ENCODE measurements at regions not wholly inside any gene's neighbourhood (a gene's known extent, or its start where the extent isn't known, plus 50 kb on each side); places are given as distances from the start of the nearest gene placed in this dataset.

DNA sequence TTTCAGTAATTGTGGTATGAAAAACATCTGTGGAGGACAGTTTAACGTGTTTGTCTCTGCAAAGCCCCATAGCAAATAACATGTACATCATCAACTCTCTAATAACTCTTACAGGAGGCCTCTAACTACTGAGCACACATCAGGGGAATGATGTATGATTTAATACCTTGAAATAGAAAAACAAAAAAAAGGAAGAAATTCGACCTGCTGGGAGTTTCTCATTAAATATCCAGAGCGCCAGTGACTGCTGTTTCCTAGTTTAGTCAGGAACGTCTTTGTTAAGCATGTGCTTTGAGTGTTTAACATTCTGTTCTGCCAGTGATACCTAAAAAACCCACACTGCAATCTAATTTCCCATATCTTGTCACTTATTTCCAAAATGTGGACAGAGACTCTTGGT lies 235.4 kb downstream of the PCDH20 start:
- Histone ChIP-seq H3K9me3 (replicated peaks) (no peaks in the 10 kb centered on the region), H3K4me1 (no peaks in the 10 kb centered on the region), H3K36me3 (no peaks in the 10 kb centered on the region), H3K4me3 (no peak overlapping the region), H3K27me3 (no peaks in the 10 kb centered on the region), H3K27ac (no peak overlapping the region)
- DNase-seq, result no peak

DNA sequence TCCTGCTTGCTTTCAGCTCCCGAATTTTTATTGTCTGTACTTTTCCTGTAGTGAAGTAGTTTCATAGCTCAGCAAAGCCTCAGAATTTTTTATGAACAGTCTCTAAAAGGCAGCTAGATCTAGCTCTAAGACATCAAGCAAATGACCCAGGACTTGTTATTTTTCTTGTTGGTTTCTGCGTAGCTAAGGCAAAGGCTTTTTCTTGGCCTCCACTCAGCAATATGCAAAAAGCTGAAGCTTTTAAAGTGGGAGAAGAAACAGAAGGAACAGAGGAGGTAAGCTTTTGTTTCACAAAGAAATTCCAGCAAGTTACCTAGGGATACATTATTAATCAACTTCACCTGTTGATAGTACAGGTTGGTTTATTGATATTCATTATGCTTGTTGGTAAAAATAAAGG lies 235.9 kb downstream of the PCDH20 start:
- Histone ChIP-seq H3K27ac (no peak overlapping the region), H3K9me3 (replicated peaks) (no peaks in the 10 kb centered on the region), H3K4me1 (no peaks in the 10 kb centered on the region), H3K4me3 (no peak overlapping the region), H3K36me3 (no peaks in the 10 kb centered on the region), H3K27me3 (no peaks in the 10 kb centered on the region)
- no peak for DNase-seq

GRCh38 chr13:61170856-61171255 lies 244.8 kb downstream of the PCDH20 start:
- no peaks in the 10 kb centered on the region for H3K36me3 ChIP-seq
- no peak overlapping the region for H3K4me3 ChIP-seq
- no peaks in the 10 kb centered on the region for H3K9me3 ChIP-seq (replicated peaks)
- H3K27me3 ChIP-seq, result no peaks in the 10 kb centered on the region
- H3K27ac ChIP-seq, result no peak overlapping the region
- DNase-seq, result no peak
- no peaks in the 10 kb centered on the region for H3K4me1 ChIP-seq

DNA sequence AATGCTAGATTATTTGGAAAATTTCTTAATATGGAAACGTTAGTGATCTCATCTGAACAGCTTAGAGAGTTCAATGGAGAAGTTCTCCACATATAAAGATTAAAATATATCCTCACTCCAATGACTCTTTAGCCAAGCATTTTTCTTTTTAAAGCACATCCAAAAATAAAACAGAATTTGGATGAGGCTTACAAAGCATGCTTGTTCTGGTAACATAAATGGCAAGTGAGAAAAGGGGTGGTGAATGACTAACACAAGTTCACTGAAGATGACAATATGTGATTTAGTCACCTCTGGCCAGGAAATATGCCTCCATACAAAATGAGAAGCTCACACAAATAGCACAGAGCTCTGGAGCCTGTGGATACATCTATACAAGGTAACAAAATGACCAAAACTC lies 253.0 kb downstream of the PCDH20 start:
- Histone ChIP-seq H3K4me1 (no peaks in the 10 kb centered on the region), H3K27ac (no peak overlapping the region), H3K9me3 (replicated peaks) (no peaks in the 10 kb centered on the region), H3K27me3 (no peaks in the 10 kb centered on the region), H3K36me3 (no peaks in the 10 kb centered on the region), H3K4me3 (no peak overlapping the region)
- no peak for DNase-seq

- DNase-seq, result no peak
- Histone ChIP-seq H3K36me3 (no peaks in the 10 kb centered on the region), H3K27ac (no peak overlapping the region), H3K4me3 (no peak overlapping the region), H3K9me3 (replicated peaks) (no peaks in the 10 kb centered on the region), H3K4me1 (no peaks in the 10 kb centered on the region), H3K27me3 (no peaks in the 10 kb centered on the region)
These were observed 253.5 kb downstream of the PCDH20 start for GRCh38 chr13:61162106-61162505.

DNA sequence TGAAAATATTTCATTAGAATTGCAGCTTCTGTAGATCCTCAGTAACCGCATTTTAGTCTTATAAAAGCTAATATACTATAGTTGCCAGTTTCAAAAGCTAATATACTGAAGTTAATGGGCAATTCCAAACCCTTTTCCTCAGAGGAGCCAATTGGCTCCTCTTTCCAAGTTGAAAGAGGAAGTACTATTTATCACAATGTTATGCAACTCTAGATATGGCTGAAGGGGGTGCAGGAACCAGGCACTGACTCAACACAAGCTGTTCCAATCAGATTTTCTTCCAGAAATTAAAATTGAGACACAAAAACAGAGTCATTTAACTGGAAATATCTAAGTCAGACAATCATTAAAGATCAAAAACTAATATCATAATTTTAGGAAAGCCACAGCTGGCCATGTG lies 258.9 kb downstream of the PCDH20 start:
- Histone ChIP-seq H3K4me3 (no peak overlapping the region), H3K36me3 (no peaks in the 10 kb centered on the region), H3K27ac (no peak overlapping the region), H3K27me3 (no peaks in the 10 kb centered on the region), H3K9me3 (replicated peaks) (no peaks in the 10 kb centered on the region), H3K4me1 (no peaks in the 10 kb centered on the region)
- DNase-seq, result no peak

DNA sequence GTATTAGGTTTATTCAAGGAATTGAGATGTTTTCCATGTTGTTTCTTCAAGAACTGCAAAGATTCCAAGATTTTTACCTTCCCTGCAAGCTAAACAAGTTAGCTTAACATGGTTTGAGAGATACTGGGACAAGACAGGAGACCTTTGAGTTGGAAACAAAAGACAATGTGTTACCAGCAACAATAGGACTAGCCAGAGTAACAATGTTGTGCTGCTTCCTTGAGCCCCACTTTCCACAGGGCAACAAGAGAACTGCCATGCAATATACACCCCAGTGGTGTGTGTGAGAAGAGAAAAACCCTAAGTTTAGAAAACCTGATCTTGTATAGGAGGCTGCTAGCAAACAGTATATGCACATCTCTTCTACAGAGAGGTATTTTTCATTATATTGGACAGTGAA lies 264.6 kb downstream of the PCDH20 start:
- Histone ChIP-seq H3K27me3 (no peaks in the 10 kb centered on the region), H3K36me3 (no peaks in the 10 kb centered on the region), H3K4me3 (no peak overlapping the region), H3K27ac (no peak overlapping the region), H3K4me1 (peaks cover 9% of the 10 kb centered on the region), H3K9me3 (replicated peaks) (no peaks in the 10 kb centered on the region)
- DNase-seq, result no peak

GRCh38 chr13:61149331-61149730 lies 266.3 kb downstream of the PCDH20 start:
- no peak for DNase-seq
- Histone ChIP-seq H3K27me3 (no peaks in the 10 kb centered on the region), H3K36me3 (no peaks in the 10 kb centered on the region), H3K9me3 (replicated peaks) (no peaks in the 10 kb centered on the region), H3K4me1 (peaks cover 9% of the 10 kb centered on the region), H3K4me3 (no peak overlapping the region), H3K27ac (peak overlapping the region; percentile 14; the same call in 1 of the 2 replicates)

DNA sequence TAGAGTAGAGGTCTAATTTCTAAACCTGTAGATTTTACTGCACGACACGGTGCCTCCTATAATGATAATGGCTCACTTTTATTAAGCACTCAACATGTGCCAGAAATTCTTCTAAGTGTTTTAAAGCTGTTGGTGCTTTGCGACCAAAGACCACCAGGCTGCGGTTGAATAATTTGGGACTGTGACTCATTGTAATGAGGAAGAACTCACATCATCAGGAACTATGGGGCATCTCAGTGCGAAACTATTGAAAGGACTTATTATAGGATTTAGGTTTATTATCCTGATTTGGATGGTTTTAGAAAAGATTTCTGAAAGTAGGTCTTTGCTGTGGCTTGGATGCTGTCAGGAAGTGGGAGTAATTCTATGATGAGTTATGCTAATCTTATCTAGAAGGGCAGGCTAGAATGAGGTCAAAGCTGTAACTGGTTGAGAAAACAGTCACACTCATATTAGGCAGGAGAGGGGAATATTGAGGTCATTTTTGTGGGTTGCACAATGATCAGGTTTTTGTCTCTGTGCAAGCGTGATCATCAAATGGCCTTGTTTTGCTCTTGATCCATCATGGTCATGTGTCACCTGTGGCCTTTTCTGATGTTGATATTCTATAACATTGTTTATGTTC lies 266.8 kb downstream of the PCDH20 start:
- peak; percentile 23 to 43 for DNase-seq
- Histone ChIP-seq H3K27me3 (no peaks in the 10 kb centered on the region), H3K36me3 (no peaks in the 10 kb centered on the region), H3K27ac (peak overlapping the region; percentile 14; the same call in 1 of the 2 replicates), H3K9me3 (replicated peaks) (no peaks in the 10 kb centered on the region), H3K4me1 (peaks cover 9% of the 10 kb centered on the region), H3K4me3 (no peak overlapping the region)

DNA sequence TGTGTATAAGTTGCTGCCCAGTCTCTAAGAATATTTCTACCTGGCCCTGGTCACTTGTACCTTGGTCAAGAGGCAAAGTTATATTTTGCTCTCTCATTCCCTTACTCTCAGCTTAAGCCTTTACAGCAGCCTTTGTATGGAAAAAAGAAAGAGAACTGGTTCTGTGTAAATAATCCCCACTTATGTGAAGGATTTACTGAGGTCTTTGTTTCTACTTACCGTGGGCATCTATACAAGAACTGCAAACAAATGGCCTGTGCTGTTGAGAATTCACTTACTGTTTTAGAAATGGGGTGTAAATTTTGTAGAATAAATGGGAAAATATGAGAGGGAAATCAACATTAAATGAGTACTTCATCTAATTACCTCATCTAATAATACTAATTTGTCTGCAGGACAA lies 267.4 kb downstream of the PCDH20 start:
- no peaks in the 10 kb centered on the region for H3K27me3 ChIP-seq
- no peaks in the 10 kb centered on the region for H3K9me3 ChIP-seq (replicated peaks)
- no peaks in the 10 kb centered on the region for H3K36me3 ChIP-seq
- H3K4me1 ChIP-seq, result peaks cover 9% of the 10 kb centered on the region
- H3K27ac ChIP-seq, result no peak overlapping the region
- peak in 1 of 2 experiments; percentile 3 for DNase-seq
- H3K4me3 ChIP-seq, result no peak overlapping the region

DNA sequence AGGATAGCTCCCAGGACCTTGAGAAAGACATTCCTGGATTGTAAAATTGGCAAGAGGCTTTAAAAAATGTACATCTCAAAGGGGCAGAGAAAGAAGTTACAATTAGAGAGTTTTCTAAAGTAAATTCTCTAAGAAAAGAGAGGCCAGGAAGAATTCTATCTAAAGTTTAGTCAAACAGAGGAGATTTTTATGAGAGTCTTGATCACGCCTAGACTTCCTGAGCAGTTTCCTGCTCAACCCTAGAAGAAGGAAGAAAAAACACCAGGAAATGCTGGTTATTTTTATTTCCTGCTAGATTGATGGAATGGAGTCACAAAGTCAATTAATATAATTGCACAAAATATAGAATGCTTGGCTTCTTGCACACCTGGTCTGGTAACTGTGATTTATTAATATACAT lies 269.1 kb downstream of the PCDH20 start:
- no peaks in the 10 kb centered on the region for H3K9me3 ChIP-seq (replicated peaks)
- H3K4me1 ChIP-seq, result peaks cover 9% of the 10 kb centered on the region
- no peak for DNase-seq
- no peak overlapping the region for H3K4me3 ChIP-seq
- no peaks in the 10 kb centered on the region for H3K27me3 ChIP-seq
- no peaks in the 10 kb centered on the region for H3K36me3 ChIP-seq
- no peak overlapping the region for H3K27ac ChIP-seq

- H3K36me3 ChIP-seq, result no peaks in the 10 kb centered on the region
These were observed 269.5 kb downstream of the PCDH20 start for GRCh38 chr13:61146158-61146557.

DNA sequence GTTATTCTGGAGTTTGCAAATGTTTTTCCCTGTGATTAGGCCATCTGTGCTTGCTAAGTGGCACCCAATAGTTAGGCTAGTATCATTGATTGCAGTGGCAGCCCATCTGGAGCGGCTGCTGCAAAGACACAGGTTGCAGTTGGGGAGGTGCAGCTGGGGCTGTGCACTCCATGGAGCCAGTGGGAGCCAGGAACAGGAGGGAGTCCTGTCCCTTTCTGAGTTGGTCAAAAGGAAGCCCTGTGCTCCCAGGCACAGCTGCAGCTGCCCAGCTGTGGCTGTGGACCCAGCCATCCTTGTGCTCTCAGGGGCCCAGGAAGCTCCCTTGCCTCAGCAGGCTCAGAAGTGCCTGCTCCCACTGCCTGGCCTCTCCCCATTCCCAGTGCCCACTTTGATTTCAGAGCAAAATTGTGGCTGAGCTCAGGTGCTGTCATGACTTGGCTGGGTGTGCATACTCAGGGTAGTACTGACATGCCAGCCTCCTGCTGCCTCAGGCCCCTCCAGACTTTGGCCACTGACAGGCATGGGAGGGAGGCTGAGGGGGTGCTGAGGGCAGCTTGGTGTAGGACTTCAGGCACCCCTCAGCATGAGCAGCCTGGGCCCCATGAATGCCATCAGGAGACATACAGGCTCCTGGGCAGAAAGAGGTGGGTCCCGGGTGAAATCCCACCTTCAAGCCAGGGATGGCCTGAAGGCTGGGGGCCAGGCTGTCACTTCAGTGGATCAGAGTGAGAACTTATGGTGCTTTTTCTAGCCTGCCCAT lies 270.6 kb downstream of the PCDH20 start:
- H3K27ac ChIP-seq, result no peak overlapping the region
- H3K9me3 ChIP-seq (replicated peaks), result no peaks in the 10 kb centered on the region
- no peak for DNase-seq
- no peak overlapping the region for H3K4me3 ChIP-seq
- H3K36me3 ChIP-seq, result no peaks in the 10 kb centered on the region
- no peaks in the 10 kb centered on the region for H3K27me3 ChIP-seq
- peaks cover 9% of the 10 kb centered on the region for H3K4me1 ChIP-seq

More at GRCh38 chr13:61146158-61146557, 269.5 kb downstream of the PCDH20 start:
- no peak for DNase-seq
- H3K27me3 ChIP-seq, result no peaks in the 10 kb centered on the region
- no peaks in the 10 kb centered on the region for H3K9me3 ChIP-seq (replicated peaks)
- no peak overlapping the region for H3K4me3 ChIP-seq
- no peak overlapping the region for H3K27ac ChIP-seq
- H3K4me1 ChIP-seq, result peaks cover 9% of the 10 kb centered on the region

- no peak for DNase-seq
- no peaks in the 10 kb centered on the region for H3K9me3 ChIP-seq (replicated peaks)
- peaks cover 8% of the 10 kb centered on the region for H3K4me1 ChIP-seq
These were observed 271.3 kb downstream of the PCDH20 start for GRCh38 chr13:61144301-61144700.

DNA sequence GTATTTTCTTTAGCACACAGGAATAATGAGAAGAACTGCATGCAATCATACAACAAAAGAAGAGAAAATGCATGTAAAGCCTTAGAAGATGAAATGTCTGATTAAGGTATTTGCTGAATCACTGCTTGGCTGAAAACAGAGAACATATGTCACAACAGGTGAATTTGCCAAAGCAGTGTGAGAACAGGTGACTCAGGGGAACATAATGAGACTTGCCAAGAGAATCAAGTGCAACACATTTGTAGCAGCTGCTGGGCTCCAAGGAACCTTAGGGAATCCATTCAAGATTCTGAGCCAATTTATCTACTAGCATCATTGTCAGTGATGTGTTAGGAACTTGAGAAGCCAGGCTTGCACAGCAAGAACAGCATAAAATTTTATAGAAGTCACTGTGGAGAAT lies 273.1 kb downstream of the PCDH20 start:
- Histone ChIP-seq H3K27ac (no peak overlapping the region), H3K36me3 (no peaks in the 10 kb centered on the region), H3K27me3 (no peaks in the 10 kb centered on the region), H3K9me3 (replicated peaks) (no peaks in the 10 kb centered on the region), H3K4me1 (no peaks in the 10 kb centered on the region), H3K4me3 (no peak overlapping the region)
- DNase-seq, result no peak

More at GRCh38 chr13:61144301-61144700, 271.3 kb downstream of the PCDH20 start:
- H3K27ac ChIP-seq, result no peak overlapping the region
- no peaks in the 10 kb centered on the region for H3K27me3 ChIP-seq
- H3K36me3 ChIP-seq, result no peaks in the 10 kb centered on the region
- H3K4me3 ChIP-seq, result no peak overlapping the region

GRCh38 chr13:61138857-61139256 lies 276.8 kb downstream of the PCDH20 start:
- DNase-seq, result no peak
- Histone ChIP-seq H3K27me3 (no peaks in the 10 kb centered on the region), H3K4me3 (no peak overlapping the region), H3K9me3 (replicated peaks) (no peaks in the 10 kb centered on the region), H3K4me1 (no peaks in the 10 kb centered on the region), H3K36me3 (no peaks in the 10 kb centered on the region), H3K27ac (no peak overlapping the region)
